IMR-90 (cell line): ENCODE measurements at regions not wholly inside any gene's neighbourhood (a gene's known extent, or its start where the extent isn't known, plus 50 kb on each side); places are given as distances from the start of the nearest gene placed in this dataset.

Experiments used
- ATAC-seq: fragments of 200-7000 bp; cut with Tn5 transposase; 2 replicates; pipeline ENCODE4 v1.9.1; 2020; ENCODE audit warnings: low read depth, mild to moderate bottlenecking, moderate library complexity
- BruUV-seq: library from RNA; stranded (reverse); fragments of 400-500 nt; replicated peaks from 2 replicates; lab custom pipeline; 2021; lab: Mats Ljungman, UMichigan
- CTCF ChIA-PET: fragments of 300-600 bp; formaldehyde crosslinking; extraction: SDS; loops from one replicate; lab custom pipeline; 2021; ENCODE audit warnings: antibody characterized with exemption; lab: Yijun Ruan, JAX
- POLR2A ChIA-PET: fragments of 300-600 bp; sonication (Branson Sonifier 250); formaldehyde crosslinking; loops from one replicate; lab custom pipeline; 2022; ENCODE audit warnings: antibody characterized with exemption; ENCODE audit not compliant: unreplicated experiment; lab: Charles Lee
- DNase-seq: peaks from one replicate; pipeline ENCODE4 v3.0.0; 2013
- H2AFZ ChIP-seq: replicated peaks from 2 replicates; pipeline ENCODE3; 2013; ENCODE audit warnings: low read length, mild to moderate bottlenecking; ENCODE audit not compliant: poor library complexity
- H2AK5ac ChIP-seq: 2 replicates; pipeline ENCODE4 v1.6.1; 2013; ENCODE audit warnings: low read depth, low read length, inconsistent platforms
- H2AK9ac ChIP-seq: replicated peaks from 2 replicates; pipeline ENCODE3; 2013; ENCODE audit warnings: mild to moderate bottlenecking, low read depth, low read length, moderate library complexity; ENCODE audit not compliant: poor library complexity
- H2BK120ac ChIP-seq: 2 replicates; pipeline ENCODE4 v1.6.1; 2013; ENCODE audit warnings: low read depth, low read length, inconsistent platforms
- H2BK15ac ChIP-seq: 3 replicates; pipeline ENCODE4 v1.6.1; 2013; ENCODE audit warnings: low read depth, low read length, inconsistent platforms
- H2BK20ac ChIP-seq: 2 replicates; pipeline ENCODE4 v1.6.1; 2013; ENCODE audit warnings: low read depth, mild to moderate bottlenecking, inconsistent platforms, low read length, moderate library complexity
- H2BK5ac ChIP-seq: 2 replicates; pipeline ENCODE4 v1.6.1; 2013; ENCODE audit warnings: mild to moderate bottlenecking, low read depth, low read length, inconsistent platforms; ENCODE audit not compliant: poor library complexity, severe bottlenecking
- H3K14ac ChIP-seq: replicated peaks from 2 replicates; pipeline ENCODE4 v1.6.1; 2013; ENCODE audit warnings: low read depth, low read length, inconsistent platforms
- H3K18ac ChIP-seq: 2 replicates; pipeline ENCODE4 v1.6.1; 2013; ENCODE audit warnings: low read depth, low read length, control low read depth
- H3K23ac ChIP-seq: 2 replicates; pipeline ENCODE4 v1.6.1; 2013; ENCODE audit warnings: low read depth, low read length, inconsistent platforms
- H3K27ac ChIP-seq: 2 replicates; pipeline ENCODE4 v1.5.1; 2013; ENCODE audit warnings: mild to moderate bottlenecking, control low read depth, low read length; ENCODE audit not compliant: insufficient read depth
- H3K27me3 ChIP-seq: 2 replicates; pipeline ENCODE4 v1.6.1; 2013; ENCODE audit warnings: low read length; ENCODE audit not compliant: control insufficient read depth, insufficient read depth
- H3K36me3 ChIP-seq: 2 replicates; pipeline ENCODE4 v1.6.1; 2013; ENCODE audit warnings: low read length, mixed read lengths; ENCODE audit not compliant: control insufficient read depth, insufficient read depth
- H3K4ac ChIP-seq: 2 replicates; pipeline ENCODE4 v1.6.1; 2013; ENCODE audit warnings: low read depth, low read length, inconsistent platforms
- H3K4me1 ChIP-seq: 2 replicates; pipeline ENCODE4 v1.6.1; 2013; ENCODE audit warnings: low read length, mixed read lengths; ENCODE audit not compliant: control insufficient read depth, insufficient read depth
- H3K4me2 ChIP-seq: 2 replicates; pipeline ENCODE4 v1.6.1; 2013; ENCODE audit warnings: low read depth, mild to moderate bottlenecking, control low read depth, low read length, moderate library complexity
- H3K4me3 ChIP-seq: 2 replicates; pipeline ENCODE4 v1.5.1; 2013; ENCODE audit warnings: low read depth, mild to moderate bottlenecking, control low read depth, low read length, moderate library complexity; ENCODE audit not compliant: insufficient read depth
- H3K56ac ChIP-seq: 2 replicates; pipeline ENCODE4 v1.6.1; 2013; ENCODE audit warnings: low read length, inconsistent platforms; ENCODE audit not compliant: insufficient read depth; ENCODE audit errors: extremely low read depth
- H3K79me1 ChIP-seq, 2 experiments: 2 replicates each; pipeline ENCODE4 v1.6.1; 2013; ENCODE audit warnings: low read length in 2 of 2, inconsistent platforms in 1 of 2, low read depth in 1 of 2
- H3K9ac ChIP-seq: 2 replicates; pipeline ENCODE4 v1.6.1; 2013; ENCODE audit warnings: low read depth, low read length, control low read depth
- H3K9me1 ChIP-seq: 2 replicates; pipeline ENCODE4 v1.6.1; 2013; ENCODE audit warnings: low read length, inconsistent platforms; ENCODE audit not compliant: insufficient read depth
- H3K9me3 ChIP-seq: 2 replicates; pipeline ENCODE4 v1.6.1; 2013; ENCODE audit warnings: low read length; ENCODE audit not compliant: control insufficient read depth, insufficient read depth
- H4K20me1 ChIP-seq: 2 replicates; pipeline ENCODE4 v1.6.1; 2013; ENCODE audit warnings: low read length, inconsistent platforms; ENCODE audit not compliant: insufficient read depth
- H4K5ac ChIP-seq: 2 replicates; pipeline ENCODE4 v1.6.1; 2013; ENCODE audit warnings: mild to moderate bottlenecking, low read depth, low read length, control low read depth
- H4K8ac ChIP-seq, 2 experiments: 2 replicates each; pipeline ENCODE4 v1.6.1; 2013; ENCODE audit warnings: low read depth in 2 of 2, low read length in 2 of 2, control low read depth in 1 of 2, inconsistent platforms in 1 of 2
- H4K91ac ChIP-seq: 2 replicates; pipeline ENCODE4 v1.6.1; 2013; ENCODE audit warnings: low read depth, low read length, inconsistent platforms; ENCODE audit not compliant: insufficient read depth
- CEBPB ChIP-seq: IDR thresholded peaks from 2 replicates; pipeline ENCODE4 v1.6.1; 2012; ENCODE audit warnings: low read depth, low read length, improper control_type of control experiment
- CHD1 ChIP-seq: IDR thresholded peaks from 2 replicates; pipeline ENCODE4 v1.6.1; 2012; ENCODE audit warnings: low read depth, low read length, improper control_type of control experiment
- ELK1 ChIP-seq: fragments of 150-350 bp; IDR thresholded peaks from 2 replicates; pipeline ENCODE4 v1.6.1; 2016; ENCODE audit warnings: low read depth, mild to moderate bottlenecking, low read length, moderate library complexity, borderline replicate concordance
- MAFK ChIP-seq: IDR thresholded peaks from 2 replicates; pipeline ENCODE4 v1.6.1; 2012; ENCODE audit warnings: low read depth, low read length, improper control_type of control experiment
- POLR2A ChIP-seq: IDR thresholded peaks from 2 replicates; pipeline ENCODE4 v1.6.1; 2012; ENCODE audit warnings: mild to moderate bottlenecking, low read depth, low read length
- RFX5 ChIP-seq: IDR thresholded peaks from 2 replicates; pipeline ENCODE4 v1.8.0; 2012; ENCODE audit warnings: low read depth, mild to moderate bottlenecking, low read length, moderate library complexity
- SMC3 ChIP-seq: fragments of 150-350 bp; IDR thresholded peaks from 2 replicates; pipeline ENCODE4 v1.6.1; 2016; ENCODE audit warnings: low read depth, mild to moderate bottlenecking, antibody characterized with exemption, low read length, moderate library complexity
- USF2 ChIP-seq: fragments of 150-350 bp; IDR thresholded peaks from 2 replicates; pipeline ENCODE4 v1.6.1; 2017; ENCODE audit warnings: mild to moderate bottlenecking, antibody characterized with exemption, low read length, low read depth
- WGBS, 2 experiments: methylation state at CpG; one replicate each; pipeline versions ENCODE4 v1.1.5 to v1.1.7; 2013; ENCODE audit warnings: missing lambda C conversion rate in 2 of 2; ENCODE audit not compliant: insufficient read length in 1 of 2; ENCODE audit errors: extremely low coverage in 2 of 2; 5-methylcytosine and 5-hydroxymethylcytosine counted together
- dilution Hi-C: fragments of 300-500 bp; cut with HindIII; formaldehyde crosslinking; loops from one replicate; pipeline ENCODE4 v1.14.3; 2018; ENCODE audit warnings: low sequenced_read_pairs; ENCODE audit not compliant: unreplicated experiment
- in situ Hi-C: fragments of 300-500 bp; cut with MboI; formaldehyde crosslinking; loops from 3 replicates; pipeline ENCODE4 v1.14.3; 2019; ENCODE audit warnings: low sequenced_read_pairs, inconsistent platforms, mixed read lengths
- intact Hi-C: fragments of 100-400 bp; cut with micrococcal nuclease; formaldehyde crosslinking; loops from 2 replicates; pipeline ENCODE4 v1.10.0; 2022

GRCh38 chr6:113208726-113209125, 648.4 kb upstream of the MARCKS start:
- in situ Hi-C loops: no loop called here
- H2AFZ ChIP-seq: no peak overlapping the region
- H3K4me2 ChIP-seq: peak overlapping the region; percentile 70; the same call in 1 of the 2 replicates

More at GRCh38 chr6:113208726-113209125, 648.4 kb upstream of the MARCKS start:
- Histone ChIP-seq H3K4me3 (no peak overlapping the region), H3K56ac (no peak overlapping the region), H3K4me1 (peaks cover 10% of the 10 kb centered on the region), H3K9me3 (no peaks in the 10 kb centered on the region), H3K27ac (no peak overlapping the region), H3K4ac (no peak overlapping the region), H3K23ac (no peak overlapping the region), H2BK120ac (peak overlapping the region; percentile 71; the same call in 1 of the 2 replicates), H2AK9ac (no peak overlapping the region), H4K91ac (no peak overlapping the region), H2BK20ac (no peak overlapping the region), H3K79me1 (no peaks in the 10 kb centered on the region), H3K9me1 (peaks cover 3% of the 10 kb centered on the region; the same call in 1 of the 2 replicates), H2BK15ac (no peak overlapping the region), H3K27me3 (no peaks in the 10 kb centered on the region), H3K14ac (0 out of 2 replicates have a peak overlapping the region, but pooled peaks have one; percentile 39), H2AK5ac (no peak overlapping the region), H4K8ac (peak overlapping the region in 1 of 2 experiments; percentile 66; a peak in 1 of 4 replicates), H3K36me3 (no peaks in the 10 kb centered on the region), H3K18ac (peak overlapping the region; percentile 20; the same call in 1 of the 2 replicates), H2BK5ac (peak overlapping the region; percentile 3), H3K9ac (no peak overlapping the region), H4K20me1 (no peaks in the 10 kb centered on the region), H4K5ac (peak overlapping the region; percentile 12; the same call in 1 of the 2 replicates)
- no CpG with 5 or more reads among the region's 2 CpGs for WGBS, 2 experiments
- ATAC-seq (no peak), DNase-seq (no peak)
- ChIA-PET CTCF (no interaction called here), POLR2A (no interaction called here)
- no peak for TF ChIP-seq POLR2A
- TF ChIP-seq CEBPB: no peak
- no peak for TF ChIP-seq CHD1
- no peak for TF ChIP-seq RFX5
- no peak for TF ChIP-seq MAFK
- TF ChIP-seq ELK1: no peak
- TF ChIP-seq SMC3: no peak
- TF ChIP-seq USF2: no peak
- BruUV-seq: no TSS peak
- dilution Hi-C loops (no loop called here), intact Hi-C loops (no loop called here)
